HAP-1 (cell line): ENCODE measurements at regions not wholly inside any gene's neighbourhood (a gene's known extent, or its start where the extent isn't known, plus 50 kb on each side); places are given as distances from the start of the nearest gene placed in this dataset.

ENCODE experiments used
- DNase-seq, 2 experiments: peaks; one replicate each; pipeline ENCODE4 v3.0.0-alpha.2; 2016 to 2020; ENCODE audit warnings: low spot score in 2 of 2
- H3K27me3 ChIP-seq: fragments of 250-450 bp; sonication (Bioruptor Pico); 2 replicates; pipeline ENCODE4 v1.5.1; 2020; ENCODE audit warnings: low read depth, mild to moderate bottlenecking, moderate library complexity
- H3K36me3 ChIP-seq: fragments of 250-450 bp; sonication (Bioruptor Pico); replicated peaks from 2 replicates; pipeline ENCODE4 v1.5.1; 2020; ENCODE audit warnings: mild to moderate bottlenecking
- H3K4me1 ChIP-seq: fragments of 250-450 bp; sonication (Bioruptor Pico); 2 replicates; pipeline ENCODE4 v1.5.1; 2020; ENCODE audit warnings: mild to moderate bottlenecking
- H3K4me3 ChIP-seq: fragments of 250-450 bp; sonication (Bioruptor Pico); 2 replicates; pipeline ENCODE4 v1.5.1; 2020; ENCODE audit warnings: mild to moderate bottlenecking, moderate library complexity
- H3K9me3 ChIP-seq: fragments of 250-450 bp; sonication (Bioruptor Pico); 2 replicates; pipeline ENCODE4 v1.5.1; 2020; ENCODE audit warnings: mild to moderate bottlenecking, moderate library complexity
- in situ Hi-C: fragments of 300-500 bp; cut with MboI; formaldehyde crosslinking; loops from 3 replicates; pipeline ENCODE4 v1.14.3; 2020; ENCODE audit warnings: low sequenced_read_pairs, inconsistent platforms, mixed read lengths

- DNase-seq, result no peak
- Histone ChIP-seq H3K9me3 (no peaks in the 10 kb centered on the region), H3K4me1 (no peaks in the 10 kb centered on the region), H3K27me3 (0 out of 2 replicates have a peak, but pooled peaks cover 2% of the 10 kb centered on the region), H3K4me3 (no peak overlapping the region), H3K36me3 (no peaks in the 10 kb centered on the region)
- in situ Hi-C loops, result no loop called here
Observed at GRCh38 chr9:99449726-99450125, 227.6 kb downstream of the SEC61B start.

DNA sequence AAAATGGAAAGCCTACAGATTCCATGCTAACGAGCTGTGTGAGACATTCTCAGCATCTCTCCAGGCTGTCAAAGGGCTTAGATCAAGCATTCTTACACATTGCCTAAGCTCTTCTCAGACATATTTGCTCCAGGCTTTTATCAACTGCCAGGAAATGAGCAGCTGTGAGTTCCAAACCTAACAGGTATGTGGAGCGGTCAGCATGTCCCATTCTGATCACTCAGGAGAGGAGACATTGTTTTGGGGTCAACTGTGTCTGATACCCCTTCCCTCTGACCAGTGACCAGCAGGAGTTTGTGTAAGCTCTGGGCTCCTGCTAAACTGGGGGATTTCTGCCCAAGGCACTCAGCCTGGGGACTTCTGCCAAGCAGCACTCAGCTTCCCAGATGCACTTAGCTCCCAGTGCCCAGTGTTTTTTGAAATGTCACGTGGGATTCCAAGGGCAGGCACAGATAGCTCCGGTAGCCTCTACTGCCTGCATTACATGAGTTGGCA is 229.1 kb downstream of the SEC61B start:
- H3K4me3 ChIP-seq, result no peak overlapping the region
- in situ Hi-C loops, result no loop called here
- no peaks in the 10 kb centered on the region for H3K36me3 ChIP-seq
- no peak for DNase-seq
- H3K9me3 ChIP-seq, result no peaks in the 10 kb centered on the region
- H3K4me1 ChIP-seq, result no peaks in the 10 kb centered on the region
- 0 out of 2 replicates have a peak, but pooled peaks cover 2% of the 10 kb centered on the region for H3K27me3 ChIP-seq

GRCh38 chr9:99457406-99457805 is 235.3 kb downstream of the SEC61B start:
- no peaks in the 10 kb centered on the region for H3K9me3 ChIP-seq
- H3K4me3 ChIP-seq, result no peak overlapping the region
- no peaks in the 10 kb centered on the region for H3K36me3 ChIP-seq
- DNase-seq, result no peak
- in situ Hi-C loops, result no loop called here
- peaks cover 4% of the 10 kb centered on the region; the same call in 1 of the 2 replicates for H3K4me1 ChIP-seq
- H3K27me3 ChIP-seq, result no peaks in the 10 kb centered on the region

DNA sequence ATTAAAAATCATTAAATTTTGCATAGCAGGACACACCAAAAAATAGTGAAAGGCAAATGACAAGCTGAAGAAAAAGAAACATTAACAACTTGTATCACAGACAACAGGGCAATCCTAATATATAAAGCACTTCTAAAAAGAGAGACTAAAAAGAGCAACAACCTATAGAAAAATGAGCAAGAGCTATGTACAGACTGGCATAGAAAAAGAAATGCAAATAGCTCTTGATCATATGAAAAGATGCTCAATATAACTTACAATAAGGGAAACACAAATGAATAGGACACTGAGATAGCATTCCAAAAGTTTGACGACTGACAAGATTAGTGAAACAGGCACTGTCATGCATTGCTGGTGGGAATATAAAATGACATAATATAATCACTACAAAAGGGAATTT is 235.9 kb downstream of the SEC61B start:
- H3K4me1 ChIP-seq, result peaks cover 4% of the 10 kb centered on the region; the same call in 1 of the 2 replicates
- no peaks in the 10 kb centered on the region for H3K36me3 ChIP-seq
- no peaks in the 10 kb centered on the region for H3K9me3 ChIP-seq
- no peak overlapping the region for H3K4me3 ChIP-seq
- in situ Hi-C loops, result no loop called here
- H3K27me3 ChIP-seq, result no peaks in the 10 kb centered on the region
- peak in 1 of 2 experiments; percentile 43 for DNase-seq

- Histone ChIP-seq H3K4me1 (peaks cover 4% of the 10 kb centered on the region; the same call in 1 of the 2 replicates), H3K9me3 (no peaks in the 10 kb centered on the region)
Observed at GRCh38 chr9:99459919-99460318, 237.8 kb downstream of the SEC61B start.

GRCh38 chr9:99463131-99463530 is 241.0 kb downstream of the SEC61B start:
- Histone ChIP-seq H3K4me3 (no peak overlapping the region), H3K4me1 (no peaks in the 10 kb centered on the region), H3K9me3 (no peaks in the 10 kb centered on the region), H3K27me3 (no peaks in the 10 kb centered on the region), H3K36me3 (no peaks in the 10 kb centered on the region)
- DNase-seq, result no peak
- in situ Hi-C loops, result no loop called here

More at GRCh38 chr9:99459919-99460318, 237.8 kb downstream of the SEC61B start:
- no peaks in the 10 kb centered on the region for H3K27me3 ChIP-seq
- no peak for DNase-seq
- H3K36me3 ChIP-seq, result no peaks in the 10 kb centered on the region
- H3K4me3 ChIP-seq, result no peak overlapping the region
- in situ Hi-C loops, result no loop called here

DNA sequence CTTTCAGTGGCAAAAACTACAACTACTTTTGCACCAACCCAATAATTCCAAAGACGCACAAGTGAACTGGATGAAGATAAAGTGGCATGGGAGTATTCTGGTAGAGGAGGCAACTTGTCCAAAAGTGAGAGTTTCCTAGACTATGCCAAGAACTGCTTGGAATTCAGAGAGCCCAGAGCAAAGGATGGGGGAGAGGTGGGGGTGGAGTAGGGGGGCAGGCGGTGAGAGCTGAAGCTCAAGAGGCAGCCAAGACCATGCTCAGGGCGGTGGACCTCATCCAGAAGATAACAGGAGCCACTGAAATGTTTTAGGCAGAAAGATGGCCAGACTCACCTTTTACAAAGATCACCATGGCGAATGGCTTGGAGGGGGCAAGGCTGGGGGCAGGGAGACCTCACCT is 242.5 kb downstream of the SEC61B start:
- DNase-seq, result no peak
- H3K4me1 ChIP-seq, result no peaks in the 10 kb centered on the region
- no peaks in the 10 kb centered on the region for H3K9me3 ChIP-seq
- H3K27me3 ChIP-seq, result no peaks in the 10 kb centered on the region
- H3K4me3 ChIP-seq, result no peak overlapping the region
- in situ Hi-C loops, result no loop called here
- no peaks in the 10 kb centered on the region for H3K36me3 ChIP-seq

GRCh38 chr9:99465231-99465907 is 243.3 kb downstream of the SEC61B start:
- H3K4me1 ChIP-seq, result no peaks in the 10 kb centered on the region
- in situ Hi-C loops, result no loop called here
- no peak for DNase-seq
- H3K36me3 ChIP-seq, result no peaks in the 10 kb centered on the region
- H3K4me3 ChIP-seq, result no peak overlapping the region
- H3K9me3 ChIP-seq, result no peaks in the 10 kb centered on the region
- no peaks in the 10 kb centered on the region for H3K27me3 ChIP-seq

- Histone ChIP-seq H3K4me1 (no peaks in the 10 kb centered on the region), H3K27me3 (no peaks in the 10 kb centered on the region), H3K4me3 (no peak overlapping the region), H3K36me3 (no peaks in the 10 kb centered on the region), H3K9me3 (no peaks in the 10 kb centered on the region)
- in situ Hi-C loops, result no loop called here
- no peak for DNase-seq
Observed at GRCh38 chr9:99466104-99466503, 244.0 kb downstream of the SEC61B start.

DNA sequence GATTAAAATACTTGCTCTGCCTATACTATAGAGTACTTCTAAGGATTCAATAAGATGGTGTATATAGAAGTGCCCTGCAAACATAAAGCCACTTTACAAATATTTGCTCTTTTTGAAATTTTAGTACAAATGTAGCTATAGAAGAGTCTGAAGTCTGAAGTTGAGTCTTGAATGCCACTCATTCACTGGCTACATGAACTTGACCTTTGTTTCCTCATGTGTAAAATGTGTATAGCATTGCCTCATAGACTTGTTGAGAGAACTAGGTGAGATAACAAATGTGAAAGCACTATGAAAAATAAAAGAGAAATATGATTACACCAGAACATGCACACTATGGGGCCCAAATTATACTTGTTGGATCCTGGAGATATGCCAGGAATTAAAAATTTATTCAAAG is 244.7 kb downstream of the SEC61B start:
- no peaks in the 10 kb centered on the region for H3K9me3 ChIP-seq
- in situ Hi-C loops, result no loop called here
- no peaks in the 10 kb centered on the region for H3K36me3 ChIP-seq
- no peaks in the 10 kb centered on the region for H3K27me3 ChIP-seq
- H3K4me3 ChIP-seq, result no peak overlapping the region
- DNase-seq, result no peak
- H3K4me1 ChIP-seq, result no peaks in the 10 kb centered on the region

DNA sequence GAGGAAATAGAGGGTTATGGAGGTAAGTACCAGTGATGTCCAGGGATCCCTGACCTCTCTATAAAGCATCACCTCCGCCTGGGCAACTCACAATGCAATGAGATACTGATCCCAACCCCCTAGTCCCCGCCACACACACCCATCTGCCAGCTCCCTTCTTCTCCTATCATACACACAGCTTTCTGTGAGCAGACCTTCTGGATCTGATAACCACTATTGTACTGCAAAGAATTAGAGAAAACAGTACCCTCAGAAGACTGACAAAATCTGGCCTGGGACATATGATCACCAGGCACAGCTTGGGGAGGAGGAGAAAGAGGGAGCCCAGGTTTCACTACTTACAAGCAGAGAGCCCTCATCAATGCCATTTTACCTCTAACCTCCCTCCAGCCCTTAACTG is 249.0 kb downstream of the SEC61B start:
- no peaks in the 10 kb centered on the region for H3K9me3 ChIP-seq
- DNase-seq, result no peak
- H3K4me1 ChIP-seq, result no peaks in the 10 kb centered on the region
- H3K27me3 ChIP-seq, result no peaks in the 10 kb centered on the region
- in situ Hi-C loops, result no loop called here
- no peaks in the 10 kb centered on the region for H3K36me3 ChIP-seq
- H3K4me3 ChIP-seq, result no peak overlapping the region

DNA sequence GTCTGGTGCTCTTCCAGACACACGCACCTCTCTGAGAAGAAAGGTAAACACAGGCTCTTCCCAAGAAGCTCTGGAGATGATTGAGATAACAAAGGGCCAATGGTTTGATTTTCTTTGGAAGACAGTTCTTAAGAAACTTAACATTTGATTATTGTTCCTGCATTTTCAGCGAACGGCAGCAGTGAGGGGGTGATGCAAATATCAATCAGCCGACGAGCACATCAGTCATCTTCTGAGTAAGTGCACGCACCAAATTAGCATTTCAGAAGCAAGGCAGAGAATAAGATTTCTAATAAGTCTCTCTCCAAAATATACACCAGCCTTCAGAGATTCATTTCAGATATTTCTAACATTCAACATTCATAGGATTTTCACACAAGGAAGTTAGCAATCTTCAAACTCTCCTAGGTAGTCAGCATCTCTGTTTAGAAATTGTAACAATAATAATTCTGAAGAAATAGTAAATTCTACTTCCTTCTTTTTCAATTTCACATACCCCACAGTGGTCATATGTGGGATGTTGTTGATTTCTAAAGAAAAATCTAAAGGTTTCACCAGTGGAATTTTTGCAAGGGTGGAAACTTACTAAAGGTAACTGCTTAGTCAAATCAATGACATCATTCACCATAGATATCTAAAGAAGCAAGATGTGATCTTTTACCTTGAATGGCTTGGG is 250.3 kb downstream of the SEC61B start:
- no peaks in the 10 kb centered on the region for H3K4me1 ChIP-seq
- in situ Hi-C loops, result no loop called here

GRCh38 chr9:99472916-99473245 is 250.8 kb downstream of the SEC61B start:
- Histone ChIP-seq H3K4me3 (no peak overlapping the region), H3K36me3 (no peaks in the 10 kb centered on the region), H3K9me3 (no peaks in the 10 kb centered on the region), H3K27me3 (no peaks in the 10 kb centered on the region), H3K4me1 (no peaks in the 10 kb centered on the region)
- DNase-seq, result no peak
- in situ Hi-C loops, result no loop called here

More for the DNA sequence above, 250.3 kb downstream of the SEC61B start:
- no peaks in the 10 kb centered on the region for H3K27me3 ChIP-seq
- no peak for DNase-seq
- no peak overlapping the region for H3K4me3 ChIP-seq
- no peaks in the 10 kb centered on the region for H3K9me3 ChIP-seq
- no peaks in the 10 kb centered on the region for H3K36me3 ChIP-seq

DNA sequence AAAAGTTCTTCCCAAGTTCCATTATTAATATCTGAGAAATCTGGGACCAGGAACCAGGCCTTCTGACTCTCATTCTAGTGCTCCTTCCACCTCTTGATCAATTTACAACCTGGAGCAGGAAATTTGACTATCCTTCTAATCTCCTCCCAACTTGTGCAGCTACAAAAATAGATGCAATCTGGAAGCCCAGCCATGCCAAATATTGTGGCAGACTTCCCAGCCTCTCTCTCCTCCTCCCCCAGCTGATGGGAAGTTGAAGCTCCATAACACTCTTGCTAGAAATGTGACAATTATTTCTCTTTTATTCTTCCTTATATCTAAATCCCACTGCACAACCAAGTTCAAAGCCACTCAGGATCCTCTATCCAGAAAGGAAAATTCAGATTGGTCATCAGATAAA is 252.1 kb downstream of the SEC61B start:
- Histone ChIP-seq H3K36me3 (no peaks in the 10 kb centered on the region), H3K9me3 (no peaks in the 10 kb centered on the region), H3K27me3 (no peaks in the 10 kb centered on the region), H3K4me3 (no peak overlapping the region), H3K4me1 (no peaks in the 10 kb centered on the region)
- no peak for DNase-seq
- in situ Hi-C loops, result no loop called here
